ENCODE measurements at regions not wholly inside any gene's neighbourhood (a gene's known extent, or its start where the extent isn't known, plus 50 kb on each side); places are given as distances from the start of the nearest gene placed in this dataset.

DNA sequence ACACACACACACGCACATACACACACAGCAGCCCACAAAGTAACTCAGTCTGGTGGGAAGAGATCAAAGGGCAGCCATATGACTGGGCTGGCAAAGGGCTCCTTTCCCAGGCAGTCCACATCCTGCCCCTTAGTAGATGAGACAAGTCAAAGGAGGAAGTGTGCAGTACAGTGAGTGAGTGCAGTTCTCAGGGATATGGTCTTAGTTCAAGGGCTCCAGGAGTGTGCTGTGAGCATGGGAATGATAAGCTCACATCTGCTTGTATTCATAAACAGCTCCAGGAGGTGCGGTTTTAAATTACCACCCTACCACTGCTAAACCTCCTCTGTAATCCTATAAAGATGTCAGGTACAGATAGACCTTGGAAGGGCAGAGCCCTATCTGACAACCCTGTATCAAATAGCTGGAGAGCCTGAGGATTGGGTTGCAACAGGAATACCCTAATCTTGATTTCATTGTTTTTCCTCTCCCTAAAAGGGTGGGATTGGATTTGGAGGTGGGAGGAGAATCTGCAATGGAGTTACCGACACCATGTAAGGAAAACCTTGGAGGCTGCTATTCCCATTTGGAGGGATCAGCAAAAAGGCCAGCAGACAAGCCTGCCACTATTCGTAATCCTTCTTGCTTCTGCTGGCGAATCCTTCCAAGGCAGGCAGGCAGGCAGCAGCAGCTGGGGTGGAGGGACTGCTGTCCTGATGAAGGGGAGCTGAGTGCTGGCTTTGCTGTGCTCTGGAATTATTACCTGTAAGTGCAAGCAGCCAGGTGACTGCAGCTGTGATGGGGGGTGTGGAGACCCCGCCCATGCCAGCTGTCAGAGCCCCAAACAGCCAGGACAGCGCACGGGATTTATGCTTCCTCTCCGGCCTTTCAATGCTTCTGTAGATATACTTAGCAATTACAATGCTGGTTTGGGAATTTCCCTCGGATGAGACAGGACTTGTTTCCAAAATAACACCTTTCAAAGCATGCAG, 342.7 kb downstream of the PRL start:
- peaks cover 37% of the 10 kb centered on the region for H3K4me1 ChIP-seq (ENCODE audit: control insufficient read depth, extremely low read depth, insufficient read depth, low read length)
- no peaks in the 10 kb centered on the region for H3K9me1 ChIP-seq (replicated peaks; ENCODE audit: control insufficient read depth, extremely low read depth, insufficient read depth, low read length)
- H3K9ac ChIP-seq (replicated peaks; ENCODE audit: extremely low read depth, insufficient read depth, low read length), result no peak overlapping the region
- no peaks in the 10 kb centered on the region for H3K9me3 ChIP-seq (replicated peaks; ENCODE audit: control insufficient read depth, insufficient read depth, low read length)
- POLR2A ChIA-PET, result no interaction called here
- no peak overlapping the region for H3K4me3 ChIP-seq (replicated peaks in 1 of 3; ENCODE audit: insufficient read depth in 1 of 3, low read depth in 1 of 3, low read length in 3 of 3)
- peak; percentile 98 for DNase-seq (ENCODE audit: low read depth, low spot score)
- TSS peak; percentile 19 for BruUV-seq (replicated peaks)
- intact Hi-C loops (cut with micrococcal nuclease), result loop anchor here (5.0 kb wide), 1 partner anchor 73 kb away; no protein-coding TSS in a partner anchor
- H3K79me2 ChIP-seq (ENCODE audit: control insufficient read depth, insufficient read depth, low read length), result no peaks in the 10 kb centered on the region
- peak; percentile 94 for FAIRE-seq
- H3K4me2 ChIP-seq (ENCODE audit: insufficient read depth, low read length), result peak overlapping the region; percentile 37
- H3K27me3 ChIP-seq (ENCODE audit: control insufficient read depth in 2 of 2, insufficient read depth in 2 of 2, low read length in 2 of 2), result no peaks in the 10 kb centered on the region
- no peaks in the 10 kb centered on the region for H3K36me3 ChIP-seq (ENCODE audit: control insufficient read depth in 2 of 2, extremely low read depth in 1 of 2, insufficient read depth in 2 of 2, low read length in 2 of 2)
- dilution Hi-C loops (cut with MboI; ENCODE audit: extremely low pct_ligation_motif_present, low sequenced_read_pairs), result no loop called here
- CTCF ChIA-PET, result interaction anchor here (0.8 to 1.5 kb wide), 2 partner anchors 11 to 50 kb away, joined by 3 to 4 read pairs; no protein-coding TSS in a partner anchor
- H4K20me1 ChIP-seq (replicated peaks; ENCODE audit: control insufficient read depth, extremely low read depth, insufficient read depth, low read length), result no peaks in the 10 kb centered on the region
- no peak overlapping the region for H2AFZ ChIP-seq (ENCODE audit: low read depth, low read length)
- TF ChIP-seq MYC (IDR thresholded peaks at IDR 0.05; ENCODE audit: low read depth, low read length) (no peak), FOS (IDR thresholded peaks at IDR 0.05; ENCODE audit: borderline replicate concordance, insufficient read depth, low read length) (peak; percentile 62), GATA2 (IDR thresholded peaks at IDR 0.05; ENCODE audit: insufficient read depth, insufficient read length, low read depth, low read length) (peak; percentile 70), JUN (IDR thresholded peaks at IDR 0.05; ENCODE audit: borderline replicate concordance, insufficient read depth, insufficient read length, low read depth) (peak; percentile 31), EZH2 (IDR thresholded peaks at IDR 0.05; ENCODE audit: borderline replicate concordance, low read depth, low read length, severe bottlenecking) (no peak), POLR2AphosphoS5 (IDR thresholded peaks at IDR 0.05; ENCODE audit: insufficient read depth, low read depth, low read length) (peak; percentile 52), POLR2A (IDR thresholded peaks at IDR 0.05; ENCODE audit: low read depth, low read length) (no peak)
- TF ChIP-seq, protein P1, sequence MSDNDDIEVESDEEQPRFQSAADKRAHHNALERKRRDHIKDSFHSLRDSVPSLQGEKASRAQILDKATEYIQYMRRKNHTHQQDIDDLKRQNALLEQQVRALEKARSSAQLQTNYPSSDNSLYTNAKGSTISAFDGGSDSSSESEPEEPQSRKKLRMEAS (IDR thresholded peaks at IDR 0.05; ENCODE audit: insufficient read depth, insufficient read length), result no peak
- TF ChIP-seq, protein P2, sequence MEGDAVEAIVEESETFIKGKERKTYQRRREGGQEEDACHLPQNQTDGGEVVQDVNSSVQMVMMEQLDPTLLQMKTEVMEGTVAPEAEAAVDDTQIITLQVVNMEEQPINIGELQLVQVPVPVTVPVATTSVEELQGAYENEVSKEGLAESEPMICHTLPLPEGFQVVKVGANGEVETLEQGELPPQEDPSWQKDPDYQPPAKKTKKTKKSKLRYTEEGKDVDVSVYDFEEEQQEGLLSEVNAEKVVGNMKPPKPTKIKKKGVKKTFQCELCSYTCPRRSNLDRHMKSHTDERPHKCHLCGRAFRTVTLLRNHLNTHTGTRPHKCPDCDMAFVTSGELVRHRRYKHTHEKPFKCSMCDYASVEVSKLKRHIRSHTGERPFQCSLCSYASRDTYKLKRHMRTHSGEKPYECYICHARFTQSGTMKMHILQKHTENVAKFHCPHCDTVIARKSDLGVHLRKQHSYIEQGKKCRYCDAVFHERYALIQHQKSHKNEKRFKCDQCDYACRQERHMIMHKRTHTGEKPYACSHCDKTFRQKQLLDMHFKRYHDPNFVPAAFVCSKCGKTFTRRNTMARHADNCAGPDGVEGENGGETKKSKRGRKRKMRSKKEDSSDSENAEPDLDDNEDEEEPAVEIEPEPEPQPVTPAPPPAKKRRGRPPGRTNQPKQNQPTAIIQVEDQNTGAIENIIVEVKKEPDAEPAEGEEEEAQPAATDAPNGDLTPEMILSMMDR (IDR thresholded peaks at IDR 0.05; ENCODE audit: extremely low read depth in 1 of 2, insufficient read depth in 1 of 2, low read depth in 1 of 2, low read length in 2 of 2), result no peak
- peak overlapping the region; percentile 70 for H3K27ac ChIP-seq (ENCODE audit: insufficient read depth, low read depth, low read length)

All from endothelial cell of umbilical vein (primary cell).